Neural cell (in vitro differentiated cells): ENCODE measurements at regions not wholly inside any gene's neighbourhood (a gene's known extent, or its start where the extent isn't known, plus 50 kb on each side); places are given as distances from the start of the nearest gene placed in this dataset.

Experiments used
- H2AFZ ChIP-seq: fragments of 200-600, 300-800 bp; sonication (generic), shearing (Covaris generic); 2 replicates; pipeline ENCODE4 v1.6.0; 2014; ENCODE audit warnings: low read depth, mild to moderate bottlenecking, antibody characterized with exemption, low read length, moderate library complexity
- H3F3A ChIP-seq: fragments of 200-600 bp; shearing (Covaris generic); 2 replicates; pipeline ENCODE4 v1.6.1; 2016; ENCODE audit warnings: mild to moderate bottlenecking, moderate library complexity, mixed read lengths, antibody characterized with exemption, low read length; ENCODE audit not compliant: insufficient read depth, poor library complexity, severe bottlenecking
- H3K27ac ChIP-seq: fragments of 200-600, 300-800 bp; sonication (generic), shearing (Covaris generic); 2 replicates; pipeline ENCODE4 v1.5.1; 2014; ENCODE audit warnings: mild to moderate bottlenecking, low read length, moderate library complexity
- H3K27me3 ChIP-seq: fragments of 300-800, 200-600 bp; sonication (generic), shearing (Covaris generic); 2 replicates; pipeline ENCODE4 v1.6.0; 2014; ENCODE audit warnings: mild to moderate bottlenecking, low read depth, low read length, moderate library complexity; ENCODE audit not compliant: insufficient read depth
- H3K36me3 ChIP-seq: fragments of 300-800, 200-600 bp; sonication (generic), shearing (Covaris generic); 2 replicates; pipeline ENCODE4 v1.5.1; 2014; ENCODE audit warnings: mild to moderate bottlenecking, antibody characterized with exemption, low read length, moderate library complexity; ENCODE audit not compliant: insufficient read depth
- H3K4me2 ChIP-seq: fragments of 300-800, 200-600 bp; sonication (generic), shearing (Covaris generic); 2 replicates; pipeline ENCODE4 v1.6.0; 2014; ENCODE audit warnings: mild to moderate bottlenecking, low read length
- H3K4me3 ChIP-seq: fragments of 300-800, 200-600 bp; sonication (generic), shearing (Covaris generic); 2 replicates; pipeline ENCODE4 v1.5.1; 2014; ENCODE audit warnings: mild to moderate bottlenecking, low read length, moderate library complexity
- H3K79me2 ChIP-seq: fragments of 200-600 bp; shearing (Covaris generic); replicated peaks from 2 replicates; pipeline ENCODE4 v1.6.0; 2014; ENCODE audit warnings: mild to moderate bottlenecking, low read length, moderate library complexity; ENCODE audit not compliant: insufficient read depth
- H3K9ac ChIP-seq: fragments of 300-800, 200-600 bp; sonication (generic), shearing (Covaris generic); 2 replicates; pipeline ENCODE4 v1.6.1; 2016; ENCODE audit warnings: mild to moderate bottlenecking, low read length, mixed read lengths
- H3K9me2 ChIP-seq: fragments of 200-600 bp; shearing (Covaris generic); 2 replicates; pipeline ENCODE4 v1.6.1; 2016; ENCODE audit warnings: mild to moderate bottlenecking, low read length, mixed read lengths; ENCODE audit not compliant: insufficient read depth
- H3K9me3 ChIP-seq: fragments of 200-600, 300-800 bp; sonication (generic), shearing (Covaris generic); 2 replicates; pipeline ENCODE4 v1.6.1; 2016; ENCODE audit warnings: mild to moderate bottlenecking, mixed run types, low read length, moderate library complexity, mixed read lengths
- H4K20me1 ChIP-seq: fragments of 200-600 bp; shearing (Covaris generic); 2 replicates; pipeline ENCODE4 v1.6.1; 2016; ENCODE audit warnings: mild to moderate bottlenecking, mixed run types; ENCODE audit not compliant: insufficient read depth
- CTCF ChIP-seq: fragments of 450-650 bp; IDR thresholded peaks from 2 replicates; pipeline ENCODE4 v1.5.1; 2014; ENCODE audit warnings: antibody characterized with exemption, mild to moderate bottlenecking, moderate library complexity; ENCODE audit not compliant: poor library complexity, severe bottlenecking
- EP300 ChIP-seq: fragments of 450-650 bp; conservative IDR thresholded peaks from 2 replicates; pipeline ENCODE4 v1.6.1; 2014; ENCODE audit warnings: antibody characterized with exemption, mild to moderate bottlenecking, moderate library complexity; ENCODE audit not compliant: poor library complexity, severe bottlenecking
- EZH2 ChIP-seq: fragments of 200-600, 300-800 bp; shearing (Covaris generic), sonication (generic); IDR thresholded peaks from 2 replicates; pipeline ENCODE4 v1.6.1; 2014; ENCODE audit warnings: antibody characterized with exemption, low read length, borderline replicate concordance, mild to moderate bottlenecking; ENCODE audit not compliant: insufficient read depth, poor library complexity, severe bottlenecking
- MXI1 ChIP-seq: fragments of 450-650 bp; conservative IDR thresholded peaks from 2 replicates; pipeline ENCODE4 v1.6.1; 2014; ENCODE audit warnings: antibody characterized with exemption, mild to moderate bottlenecking; ENCODE audit not compliant: poor library complexity, severe bottlenecking
- POLR2AphosphoS5 ChIP-seq: IDR thresholded peaks from 2 replicates; pipeline ENCODE4 v1.6.1; 2012
- RAD21 ChIP-seq: fragments of 450-650 bp; conservative IDR thresholded peaks from 2 replicates; pipeline ENCODE4 v1.6.1; 2014; ENCODE audit warnings: antibody characterized with exemption, mild to moderate bottlenecking, moderate library complexity
- REST ChIP-seq: IDR thresholded peaks from 2 replicates; pipeline ENCODE4 v1.6.1; 2012; ENCODE audit warnings: borderline replicate concordance
- SMC3 ChIP-seq: fragments of 450-650 bp; conservative IDR thresholded peaks from 2 replicates; pipeline ENCODE4 v1.6.1; 2014; ENCODE audit warnings: antibody characterized with exemption, mild to moderate bottlenecking, moderate library complexity; ENCODE audit not compliant: poor library complexity
- TAF1 ChIP-seq: IDR thresholded peaks from 2 replicates; pipeline ENCODE4 v1.6.1; 2012; ENCODE audit warnings: low read depth

GRCh38 chr9:580652-581342 is 260.7 kb upstream of the DMRT1 start:
- H3F3A ChIP-seq, result no peaks in the 10 kb centered on the region
- no peak for TF ChIP-seq POLR2AphosphoS5
- no peak for TF ChIP-seq EP300
- TF ChIP-seq MXI1, result no peak
- H3K4me3 ChIP-seq, result no peak overlapping the region
- no peaks in the 10 kb centered on the region for H4K20me1 ChIP-seq
- H2AFZ ChIP-seq, result no peak overlapping the region
- H3K9me3 ChIP-seq, result no peaks in the 10 kb centered on the region
- no peaks in the 10 kb centered on the region for H3K27me3 ChIP-seq
- no peaks in the 10 kb centered on the region for H3K79me2 ChIP-seq
- no peak overlapping the region for H3K4me2 ChIP-seq
- no peaks in the 10 kb centered on the region for H3K9me2 ChIP-seq
- H3K36me3 ChIP-seq, result no peaks in the 10 kb centered on the region
- H3K9ac ChIP-seq, result no peak overlapping the region
- no peak overlapping the region for H3K27ac ChIP-seq

DNA sequence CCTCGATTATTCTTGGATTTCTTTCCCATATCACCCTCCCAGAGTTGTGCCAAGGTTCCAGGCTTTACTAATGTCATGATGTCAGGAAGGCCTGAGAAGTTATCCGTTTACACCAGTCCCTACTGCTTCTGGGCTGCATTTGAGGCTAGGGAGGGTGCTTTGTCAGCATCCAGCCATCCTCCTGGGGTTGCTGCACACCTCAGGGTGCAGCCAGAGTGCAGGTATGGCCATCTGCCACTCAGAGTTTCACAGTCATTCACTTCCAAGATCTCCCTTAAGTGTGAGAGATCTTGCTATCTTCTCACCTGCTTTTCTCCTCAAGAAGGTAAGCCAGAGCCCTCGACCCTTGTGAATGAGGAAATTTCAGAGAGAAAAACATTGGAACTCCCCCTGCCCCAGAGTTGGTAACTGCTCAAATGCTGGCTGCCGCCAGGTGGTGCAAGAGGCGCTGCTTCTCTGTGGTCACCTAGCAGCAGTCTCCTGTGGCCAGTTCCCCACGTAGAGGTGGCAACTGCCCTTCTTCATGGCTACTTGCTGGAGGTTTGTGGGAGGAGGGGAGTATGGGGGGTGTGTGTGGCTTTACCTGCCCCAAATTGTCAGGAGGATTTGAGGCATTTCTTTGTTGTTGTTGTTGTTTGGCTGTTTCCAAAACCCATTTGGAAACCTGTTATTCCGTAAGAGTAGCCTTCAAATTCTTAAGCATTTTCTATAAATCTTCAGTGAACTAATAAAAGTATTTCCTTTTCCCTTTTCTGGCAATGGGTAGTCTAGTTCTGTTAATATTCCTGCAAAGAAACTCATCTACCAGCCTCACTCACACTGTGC is 259.6 kb upstream of the DMRT1 start:
- Histone ChIP-seq H3K36me3 (no peaks in the 10 kb centered on the region), H3K4me2 (no peak overlapping the region), H3K27me3 (no peaks in the 10 kb centered on the region), H3F3A (no peaks in the 10 kb centered on the region), H3K9me2 (no peaks in the 10 kb centered on the region), H3K9ac (no peak overlapping the region), H3K9me3 (no peaks in the 10 kb centered on the region), H3K27ac (no peak overlapping the region), H2AFZ (no peak overlapping the region), H4K20me1 (no peaks in the 10 kb centered on the region), H3K79me2 (no peaks in the 10 kb centered on the region), H3K4me3 (no peak overlapping the region)
- TF ChIP-seq POLR2AphosphoS5 (no peak), CTCF (no peak), RAD21 (no peak), REST (no peak), EZH2 (no peak), SMC3 (no peak), TAF1 (no peak), EP300 (no peak), MXI1 (no peak)
